GM12878 (cell line): ENCODE measurements at regions not wholly inside any gene's neighbourhood (a gene's known extent, or its start where the extent isn't known, plus 50 kb on each side); places are given as distances from the start of the nearest gene placed in this dataset.

Experiments used
- ATAC-seq: fragments of 200-7000 bp; cut with Tn5 transposase; 3 replicates; pipeline ENCODE4 v1.9.1; 2020; ENCODE audit warnings: mild to moderate bottlenecking, moderate library complexity
- BruUV-seq: library from RNA; stranded (reverse); fragments of 400-500 nt; replicated peaks from 2 replicates; lab custom pipeline; 2021; lab: Mats Ljungman, UMichigan
- CTCF ChIA-PET: fragments of 300-600 bp; sonication (Branson Sonifier 250); formaldehyde crosslinking; extraction: SDS; loops from one replicate; lab custom pipeline; 2021; ENCODE audit warnings: inconsistent platforms; lab: Yijun Ruan, JAX
- POLR2A ChIA-PET: fragments of 350-600 bp; formaldehyde crosslinking; extraction: SDS; loops from one replicate; lab custom pipeline; 2021; ENCODE audit warnings: inconsistent platforms; lab: Charles Lee
- RAD21 ChIA-PET: fragments of 300-600 bp; sonication (Branson Sonifier 250); formaldehyde crosslinking; loops from one replicate; lab custom pipeline; 2023; ENCODE audit warnings: antibody characterized with exemption; ENCODE audit not compliant: unreplicated experiment; lab: Charles Lee
- SMC1A ChIA-PET: fragments of 300-600 bp; sonication (Branson Sonifier 250); formaldehyde crosslinking; loops from one replicate; lab custom pipeline; 2023; ENCODE audit not compliant: unreplicated experiment, uncharacterized antibody; lab: Charles Lee
- DNase-seq: peaks from one replicate; pipeline ENCODE4 v3.0.0-alpha.2; 2011; ENCODE audit warnings: low read depth, low spot score
- FAIRE-seq: peaks from 3 replicates; lab custom pipeline; 2011; peaks lifted over from hg19 to GRCh38; lab: Jason Lieb, UNC
- H2AFZ ChIP-seq: 2 replicates; pipeline ENCODE4 v1.6.0; 2011; ENCODE audit warnings: low read depth, low read length, control low read depth; ENCODE audit not compliant: control insufficient read depth
- H3K27ac ChIP-seq: 2 replicates; pipeline ENCODE4 v1.5.1; 2011; ENCODE audit warnings: control low read depth; ENCODE audit not compliant: control insufficient read depth, insufficient read depth
- H3K27me3 ChIP-seq, 2 experiments: replicated peaks in 1 of 2; 2 replicates each; pipeline versions ENCODE4 v1.6.0 to v1.6.1; 2011; ENCODE audit warnings: low read length in 1 of 2; ENCODE audit not compliant: control insufficient read depth in 2 of 2, insufficient read depth in 2 of 2
- H3K36me3 ChIP-seq, 2 experiments: 2 replicates each; pipeline ENCODE4 v1.5.1; 2011; ENCODE audit warnings: low read length in 1 of 2; ENCODE audit not compliant: control insufficient read depth in 2 of 2, insufficient read depth in 2 of 2
- H3K4me1 ChIP-seq: 2 replicates; pipeline ENCODE4 v1.6.1; 2011; ENCODE audit warnings: mild to moderate bottlenecking, low read length, moderate library complexity, mixed read lengths; ENCODE audit not compliant: control insufficient read depth, insufficient read depth
- H3K4me2 ChIP-seq: 2 replicates; pipeline ENCODE4 v1.6.0; 2011; ENCODE audit warnings: control low read depth; ENCODE audit not compliant: control insufficient read depth, insufficient read depth
- H3K4me3 ChIP-seq: fragments of 200-600 bp; sonication (generic); 2 replicates; pipeline ENCODE4 v1.5.1; 2016
- H3K79me2 ChIP-seq: 2 replicates; pipeline ENCODE4 v1.6.0; 2011; ENCODE audit warnings: low read length; ENCODE audit not compliant: control insufficient read depth, insufficient read depth
- H3K9ac ChIP-seq: 2 replicates; pipeline ENCODE4 v1.8.0; 2011; ENCODE audit warnings: low read length, control low read depth, mixed read lengths; ENCODE audit not compliant: control insufficient read depth, insufficient read depth
- H3K9me3 ChIP-seq: replicated peaks from 3 replicates; pipeline ENCODE4 v1.5.1; 2011; ENCODE audit warnings: mild to moderate bottlenecking, low read length; ENCODE audit not compliant: control insufficient read depth, insufficient read depth
- H4K20me1 ChIP-seq: 2 replicates; pipeline ENCODE4 v1.6.0; 2011; ENCODE audit not compliant: control insufficient read depth, insufficient read depth
- DPF2 ChIP-seq: fragments of 450-650 bp; IDR thresholded peaks from 2 replicates; pipeline ENCODE4 v1.6.1; 2017; ENCODE audit warnings: mild to moderate bottlenecking
- E2F4 ChIP-seq: IDR thresholded peaks from 2 replicates; pipeline ENCODE4 v1.6.1; 2012; ENCODE audit warnings: low read depth, low read length, improper control_type of control experiment
- HDAC6 ChIP-seq: fragments of 200-600 bp; sonication (generic); IDR thresholded peaks from one replicate; pipeline ENCODE4 v1.8.0; 2017; ENCODE audit warnings: antibody characterized with exemption; ENCODE audit not compliant: unreplicated experiment
- NFXL1 ChIP-seq: fragments of 450-650 bp; IDR thresholded peaks from 2 replicates; pipeline ENCODE4 v1.6.1; 2017; ENCODE audit warnings: antibody characterized with exemption, mild to moderate bottlenecking, borderline replicate concordance
- NFYB ChIP-seq: IDR thresholded peaks from 2 replicates; pipeline ENCODE4 v1.6.1; 2011; ENCODE audit warnings: low read depth, mild to moderate bottlenecking, low read length, improper control_type of control experiment, moderate library complexity; ENCODE audit not compliant: insufficient read depth
- NKRF ChIP-seq: fragments of 450-650 bp; conservative IDR thresholded peaks from 2 replicates; pipeline ENCODE4 v1.6.1; 2017; ENCODE audit warnings: mild to moderate bottlenecking, moderate library complexity
- NRF1 ChIP-seq: conservative IDR thresholded peaks from 2 replicates; pipeline ENCODE4 v1.6.1; 2011; ENCODE audit warnings: mild to moderate bottlenecking, low read depth, low read length, improper control_type of control experiment
- RUNX3 ChIP-seq: IDR thresholded peaks from 2 replicates; pipeline ENCODE4 v1.6.1; 2012; ENCODE audit warnings: low read length, inconsistent platforms
- SP1 ChIP-seq: IDR thresholded peaks from one replicate; pipeline ENCODE4 v1.6.1; 2011; ENCODE audit warnings: low read depth, low read length
- SREBF1 ChIP-seq: IDR thresholded peaks from 2 replicates; pipeline ENCODE4 v1.6.1; 2012; ENCODE audit warnings: mild to moderate bottlenecking, low read length
- SUZ12 ChIP-seq: fragments of 200-600 bp; sonication (generic); IDR thresholded peaks from one replicate; pipeline ENCODE4 v1.6.1; 2018; ENCODE audit warnings: antibody characterized with exemption, mild to moderate bottlenecking; ENCODE audit not compliant: unreplicated experiment
- TCF12 ChIP-seq: IDR thresholded peaks from 2 replicates; pipeline ENCODE4 v1.6.1; 2011; ENCODE audit warnings: low read depth, mild to moderate bottlenecking, low read length
- ZNF687 ChIP-seq: fragments of 450-650 bp; IDR thresholded peaks from 2 replicates; pipeline ENCODE4 v1.6.1; 2017; ENCODE audit warnings: mild to moderate bottlenecking, moderate library complexity
- WGBS: methylation state at CpG from one replicate; pipeline ENCODE4 v1.1.6; 2016; ENCODE audit warnings: low lambda C conversion rate; ENCODE audit not compliant: insufficient replicate concordance, insufficient coverage; ENCODE audit errors: missing lambda C conversion rate; 5-methylcytosine and 5-hydroxymethylcytosine counted together
- in situ Hi-C: fragments of 300-500 bp; cut with MboI; formaldehyde crosslinking; loops from 9 replicates; pipeline ENCODE4 v1.14.3; 2018; ENCODE audit warnings: mixed read lengths
- intact Hi-C: fragments of 100-400 bp; cut with micrococcal nuclease; formaldehyde crosslinking; loops from one replicate; pipeline ENCODE4 v1.14.2; 2022; ENCODE audit not compliant: unreplicated experiment

- no peaks in the 10 kb centered on the region for H3K36me3 ChIP-seq
- no peaks in the 10 kb centered on the region for H4K20me1 ChIP-seq
- DNase-seq (no peak), ATAC-seq (no peak), FAIRE-seq (no peak)
- no peak overlapping the region for H3K4me2 ChIP-seq
- ChIA-PET POLR2A (no interaction called here), RAD21 (no interaction called here), SMC1A (no interaction called here), CTCF (no interaction called here)
- in situ Hi-C loops = no loop called here
- H3K79me2 ChIP-seq = no peaks in the 10 kb centered on the region
- H3K4me1 ChIP-seq = no peaks in the 10 kb centered on the region
- TF ChIP-seq NRF1 (no peak), SP1 (no peak), NKRF (no peak), RUNX3 (no peak), ZNF687 (no peak), DPF2 (no peak), NFXL1 (no peak), E2F4 (no peak), NFYB (no peak), HDAC6 (no peak), SREBF1 (no peak), SUZ12 (no peak), TCF12 (no peak)
- no peak overlapping the region for H3K9ac ChIP-seq
- H3K27ac ChIP-seq = no peak overlapping the region
- intact Hi-C loops = no loop called here
- no peak overlapping the region for H3K4me3 ChIP-seq
- no peaks in the 10 kb centered on the region for H3K9me3 ChIP-seq
- H3K27me3 ChIP-seq = no peaks in the 10 kb centered on the region
- no TSS peak for BruUV-seq
- WGBS = 0% methylated on average over 1 of the region's 1 CpG
- H2AFZ ChIP-seq = no peak overlapping the region
These were observed 220.9 kb upstream of the LRFN5 start for GRCh38 chr14:41385797-41386196.
